ENCODE measurements at regions not wholly inside any gene's neighbourhood (a gene's known extent, or its start where the extent isn't known, plus 50 kb on each side); places are given as distances from the start of the nearest gene placed in this dataset.

GRCh38 chr2:239630618-239631286 lies 229.9 kb upstream of the HDAC4 start:
- POLR2A ChIA-PET = no interaction called here
- H3K9me3 Mint-ChIP-seq = no peaks in the 10 kb centered on the region
- Histone ChIP-seq H3K36me3 (ENCODE audit: insufficient read depth, low read length) (no peaks in the 10 kb centered on the region), H3K9me3 (ENCODE audit: control insufficient read depth in 1 of 2, insufficient read depth in 1 of 2, low read length in 2 of 2) (peaks cover 0 to 3% of the 10 kb centered on the region in 2 experiments), H3K4me1 (ENCODE audit: insufficient read depth, low read length) (peaks cover 28% of the 10 kb centered on the region), H3K27ac (ENCODE audit: low read depth in 1 of 2, low read length in 2 of 2) (no peak overlapping the region), H3K27me3 (ENCODE audit: control insufficient read depth in 1 of 2, insufficient read depth in 2 of 2, low read length in 2 of 2) (no peaks in the 10 kb centered on the region), H3K4me3 (ENCODE audit: low read length) (no peak overlapping the region)
- no peaks in the 10 kb centered on the region for H3K27me3 Mint-ChIP-seq
- CTCF ChIA-PET = no interaction called here
- peaks cover 25% of the 10 kb centered on the region for H3K4me1 Mint-ChIP-seq (ENCODE audit: low read depth)
- no peak for ATAC-seq (ENCODE audit: poor library complexity)
- TF ChIP-seq CTCF (IDR thresholded peaks at IDR 0.05) = no peak
- no peak for DNase-seq
- intact Hi-C loops (cut with DNase I, micrococcal nuclease) = no loop called here
- no peak overlapping the region for H3K4me3 Mint-ChIP-seq
- no peak overlapping the region for H3K27ac Mint-ChIP-seq
- H3K36me3 Mint-ChIP-seq (ENCODE audit: low read depth) = no peaks in the 10 kb centered on the region

DNA sequence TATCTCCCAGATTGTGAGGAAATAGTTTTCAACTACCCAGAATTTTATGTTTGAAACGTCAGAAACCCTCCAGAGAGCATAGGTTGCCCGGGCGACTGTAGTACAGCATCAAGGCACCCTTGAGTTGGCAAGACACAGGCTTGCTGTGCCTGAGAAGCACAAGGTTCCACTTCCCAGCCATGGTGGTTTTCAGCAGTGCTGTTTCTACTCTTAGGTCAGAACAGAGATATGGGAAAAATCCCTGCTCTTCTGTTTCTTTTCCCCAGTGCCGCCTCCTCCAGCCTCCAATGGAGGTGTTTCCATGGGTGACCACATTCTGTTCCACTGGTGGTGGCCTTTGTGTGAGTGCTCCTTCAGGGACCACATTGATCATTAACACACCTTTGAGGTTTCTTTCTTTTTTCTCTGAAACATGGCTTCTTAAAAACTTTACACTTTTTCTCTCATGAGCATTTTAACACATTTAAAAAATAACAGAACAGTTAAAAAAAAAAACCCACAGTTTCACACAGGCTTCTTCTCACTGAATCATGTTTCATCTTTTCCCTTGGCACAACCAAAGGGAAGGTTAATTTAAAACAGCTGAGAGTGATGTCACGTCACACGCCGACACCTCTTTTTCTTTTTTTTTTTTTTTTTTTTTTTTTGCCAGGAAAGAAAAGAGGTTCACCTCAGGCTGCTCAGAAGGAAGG lies 229.3 kb upstream of the HDAC4 start:
- no peaks in the 10 kb centered on the region for H3K27me3 Mint-ChIP-seq
- Histone ChIP-seq H3K27me3 (ENCODE audit: control insufficient read depth in 1 of 2, insufficient read depth in 2 of 2, low read length in 2 of 2) (no peaks in the 10 kb centered on the region), H3K9me3 (ENCODE audit: control insufficient read depth in 1 of 2, insufficient read depth in 1 of 2, low read length in 2 of 2) (peaks cover 0 to 3% of the 10 kb centered on the region in 2 experiments), H3K4me1 (ENCODE audit: insufficient read depth, low read length) (peaks cover 35% of the 10 kb centered on the region), H3K4me3 (ENCODE audit: low read length) (no peak overlapping the region), H3K27ac (ENCODE audit: low read depth in 1 of 2, low read length in 2 of 2) (no peak overlapping the region), H3K36me3 (ENCODE audit: insufficient read depth, low read length) (no peaks in the 10 kb centered on the region)
- ATAC-seq (ENCODE audit: poor library complexity) = no peak
- intact Hi-C loops (cut with DNase I, micrococcal nuclease) = loop anchor here in 1 of 2 experiments (10.0 kb wide), 1 partner anchor 365 kb away; no protein-coding TSS in a partner anchor
- H3K4me1 Mint-ChIP-seq (ENCODE audit: low read depth) = peaks cover 32% of the 10 kb centered on the region
- CTCF ChIA-PET = no interaction called here
- no peak overlapping the region for H3K27ac Mint-ChIP-seq
- DNase-seq = peak in 1 of 14 experiments; percentile 23
- H3K36me3 Mint-ChIP-seq (ENCODE audit: low read depth) = no peaks in the 10 kb centered on the region
- POLR2A ChIA-PET = no interaction called here
- no peak for TF ChIP-seq CTCF (IDR thresholded peaks at IDR 0.05)
- H3K9me3 Mint-ChIP-seq = no peaks in the 10 kb centered on the region
- no peak overlapping the region for H3K4me3 Mint-ChIP-seq

DNA sequence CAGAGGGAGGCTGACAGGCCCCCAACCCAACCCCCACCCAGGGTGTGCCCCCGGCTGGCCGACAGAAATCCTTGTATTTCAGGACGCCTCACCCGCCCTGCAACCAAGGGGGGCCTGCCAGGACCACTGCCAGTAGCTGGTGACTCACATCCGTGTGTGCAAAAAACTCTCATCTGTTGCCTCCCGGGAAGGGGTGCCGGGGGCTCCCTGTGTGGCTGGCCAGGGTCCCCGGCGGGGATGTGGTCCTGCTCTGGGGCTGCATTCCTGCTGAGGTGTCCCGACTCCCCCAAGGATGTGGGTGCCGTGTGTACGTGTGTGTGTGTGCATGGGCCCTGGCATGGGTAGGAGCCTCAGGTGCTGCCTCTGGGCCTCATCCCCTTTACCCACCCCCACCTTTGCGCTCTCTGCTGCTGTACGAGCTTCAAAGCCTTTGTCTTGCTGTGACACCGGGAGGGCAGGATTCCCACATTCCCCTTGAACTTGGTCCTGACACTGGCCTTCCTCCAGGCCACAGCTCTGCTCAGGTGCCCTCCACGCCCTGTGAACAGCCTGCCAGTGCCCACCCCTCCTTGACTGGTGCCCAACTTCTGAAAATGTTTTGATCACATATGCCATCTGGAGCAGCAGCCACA lies 226.3 kb upstream of the HDAC4 start:
- no peak overlapping the region for H3K4me3 Mint-ChIP-seq
- no peak for TF ChIP-seq CTCF (IDR thresholded peaks at IDR 0.05)
- ATAC-seq (ENCODE audit: poor library complexity) (no peak), DNase-seq (no peak)
- no peak overlapping the region for H3K4me3 ChIP-seq (ENCODE audit: low read length)
- peaks cover 54% of the 10 kb centered on the region for H3K4me1 Mint-ChIP-seq (ENCODE audit: low read depth)
- H3K9me3 Mint-ChIP-seq = no peaks in the 10 kb centered on the region
- H3K27ac ChIP-seq (ENCODE audit: low read depth in 1 of 2, low read length in 2 of 2) = peak overlapping the region in 1 of 2 donors; percentile 53
- H3K4me1 ChIP-seq (ENCODE audit: insufficient read depth, low read length) = peaks cover 55% of the 10 kb centered on the region
- H3K36me3 ChIP-seq (ENCODE audit: insufficient read depth, low read length) = no peaks in the 10 kb centered on the region
- POLR2A ChIA-PET = interaction anchor here (0.5 kb wide), 1 partner anchor 299 kb away, joined by 3 read pairs; no protein-coding TSS in a partner anchor
- CTCF ChIA-PET = no interaction called here
- H3K27me3 ChIP-seq (ENCODE audit: control insufficient read depth in 1 of 2, insufficient read depth in 2 of 2, low read length in 2 of 2) = no peaks in the 10 kb centered on the region
- intact Hi-C loops (cut with DNase I, micrococcal nuclease) = loop anchor here in 1 of 2 experiments (10.0 kb wide), 1 partner anchor 362 kb away; no protein-coding TSS in a partner anchor
- H3K27ac Mint-ChIP-seq = peak overlapping the region; percentile 74
- H3K36me3 Mint-ChIP-seq (ENCODE audit: low read depth) = no peaks in the 10 kb centered on the region
- H3K27me3 Mint-ChIP-seq = no peaks in the 10 kb centered on the region
- H3K9me3 ChIP-seq (ENCODE audit: control insufficient read depth in 1 of 2, insufficient read depth in 1 of 2, low read length in 2 of 2) = peaks cover 0 to 3% of the 10 kb centered on the region in 2 experiments
